ENCODE measurements at regions not wholly inside any gene's neighbourhood (a gene's known extent, or its start where the extent isn't known, plus 50 kb on each side); places are given as distances from the start of the nearest gene placed in this dataset.
"Not testable (repeated sequence)": the region's sequence is repeated elsewhere in the genome, so short reads cannot be mapped to it uniquely, and the experiment has no call there.

GRCh38 chrX:21225643-21226042 lies 148.6 kb upstream of the CNKSR2 start:
- no peak for DNase-seq

DNA sequence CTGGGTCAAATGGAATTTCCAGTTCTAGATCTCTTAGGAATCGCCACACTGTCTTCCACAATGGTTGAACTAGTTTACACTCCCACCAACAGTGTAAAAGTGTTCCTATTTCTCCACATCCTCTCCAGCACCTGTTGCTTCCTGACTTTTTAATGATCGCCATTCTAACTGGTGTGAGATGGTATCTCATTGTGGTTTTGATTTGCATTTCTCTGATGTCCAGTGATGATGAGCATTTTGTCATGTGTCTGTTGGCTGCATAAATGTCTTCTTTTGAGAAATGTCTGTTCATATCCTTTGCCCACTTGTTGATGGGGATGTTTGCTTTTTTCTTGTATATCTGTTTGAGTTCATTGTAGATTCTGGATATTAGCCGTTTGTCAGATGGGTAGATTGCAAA lies 145.2 kb upstream of the CNKSR2 start:
- DNase-seq = not testable (repeated sequence)

DNA sequence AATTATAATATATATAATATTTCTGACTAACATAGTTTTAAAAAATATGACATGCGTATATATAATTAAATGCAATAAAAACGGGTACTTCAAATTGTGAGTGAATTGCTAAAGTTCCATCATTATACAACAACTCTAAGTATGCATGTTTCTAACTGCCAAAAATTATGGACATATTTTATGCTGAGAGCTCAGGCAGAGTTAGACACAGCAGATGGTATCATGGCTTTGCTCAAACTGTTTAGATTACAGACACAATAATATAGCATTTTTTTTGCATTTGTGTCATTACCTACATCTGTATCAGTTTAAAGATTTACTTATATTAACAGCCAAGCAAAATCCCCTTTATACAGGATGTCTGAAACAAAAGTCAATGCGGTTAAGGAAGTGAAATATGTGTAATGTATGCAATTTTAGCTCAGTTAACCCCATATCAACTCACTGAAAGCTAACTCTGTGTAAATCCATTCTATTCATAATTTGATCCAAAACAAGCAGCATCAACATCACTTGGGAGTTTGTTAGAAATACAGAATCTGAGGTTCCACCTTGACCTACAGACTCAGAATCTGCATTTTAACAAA lies 119.1 kb upstream of the CNKSR2 start:
- no peak for DNase-seq

DNA sequence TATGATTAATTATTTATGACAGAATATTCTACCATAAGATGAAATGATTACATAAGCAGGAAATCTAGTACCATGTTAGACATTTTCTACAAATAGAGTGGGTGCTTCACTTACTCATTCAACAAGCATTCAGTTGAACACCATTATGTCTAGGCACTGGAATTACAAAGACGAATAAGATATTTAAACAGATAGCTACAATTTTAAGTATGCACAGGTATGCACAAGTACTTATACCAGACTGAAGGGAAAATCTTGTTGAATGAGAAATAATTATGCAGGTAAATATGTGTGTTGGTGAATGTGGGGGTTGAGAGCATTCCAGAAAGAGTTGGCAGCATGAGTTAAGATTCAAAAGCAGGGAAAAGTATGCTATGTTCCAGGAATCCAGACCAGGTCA lies 107.3 kb upstream of the CNKSR2 start:
- DNase-seq = no peak

- DNase-seq = no peak
Measured at GRCh38 chrX:21276736-21277433, 97.3 kb upstream of the CNKSR2 start.

DNA sequence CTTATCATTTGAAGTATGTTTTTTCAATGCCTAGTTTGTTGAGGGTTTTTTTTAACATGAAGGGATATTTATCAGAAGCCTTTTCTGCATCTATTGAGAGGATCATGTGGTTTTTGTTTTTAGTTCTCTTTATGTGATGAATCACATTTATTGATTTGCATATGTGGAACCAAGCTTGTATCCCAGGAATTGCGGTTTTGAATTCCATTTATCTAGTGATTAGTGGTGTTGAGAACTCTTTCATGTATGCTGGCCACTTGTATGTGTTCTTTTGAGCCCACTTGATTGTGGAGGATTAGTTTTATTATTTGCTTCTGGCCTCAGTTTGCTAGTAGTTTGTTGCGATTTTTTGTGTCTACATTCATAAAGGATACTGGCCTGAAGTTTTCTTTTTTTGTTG lies 85.0 kb upstream of the CNKSR2 start:
- no peak for DNase-seq

- DNase-seq = no peak
Measured at GRCh38 chrX:21295246-21295820, 78.9 kb upstream of the CNKSR2 start.

- no peak for DNase-seq
Measured at GRCh38 chrX:21305799-21306336, 68.3 kb upstream of the CNKSR2 start.

DNA sequence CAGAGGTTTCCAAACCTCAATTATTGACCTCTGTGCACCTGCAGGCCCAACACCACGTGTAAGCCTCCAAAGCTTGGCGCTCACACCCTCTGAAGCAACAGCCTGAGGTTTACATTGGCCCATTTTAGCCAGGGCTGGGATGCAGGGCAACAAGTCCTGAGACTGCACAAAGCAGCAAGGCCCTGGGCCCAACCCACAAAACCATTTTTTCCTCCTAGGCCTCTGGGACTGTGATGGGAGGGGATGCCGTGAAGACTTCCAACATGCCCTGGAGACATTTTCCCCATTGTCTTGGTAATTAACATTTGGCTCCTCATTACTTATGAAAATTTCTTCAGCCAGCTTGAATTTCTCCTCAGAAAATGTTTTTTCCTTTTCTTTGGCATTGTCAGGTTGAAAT lies 54.9 kb upstream of the CNKSR2 start:
- DNase-seq = no peak

Measured in fibroblast of skin of abdomen (primary cell).